ENCODE measurements at regions not wholly inside any gene's neighbourhood (a gene's known extent, or its start where the extent isn't known, plus 50 kb on each side); places are given as distances from the start of the nearest gene placed in this dataset.

DNA sequence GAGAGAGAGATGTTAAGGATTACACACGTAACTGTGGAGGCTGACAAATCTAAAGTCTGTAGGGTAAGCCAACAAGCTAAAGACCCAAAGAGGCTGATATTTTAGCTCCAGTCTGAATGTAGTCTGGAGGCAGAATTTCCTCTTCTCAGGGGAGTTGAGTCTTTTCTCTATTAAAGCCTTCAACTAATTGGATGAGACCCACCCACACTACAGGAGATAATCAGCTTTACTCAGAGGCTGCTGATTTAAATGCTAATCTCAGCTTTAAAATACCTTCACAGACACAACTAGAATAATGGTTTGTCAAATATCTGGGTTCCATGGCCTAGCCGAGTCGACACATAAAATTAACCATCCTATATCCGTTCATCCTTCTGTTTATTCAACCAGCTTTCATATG, 204.3 kb upstream of the PSMD7 start:
- 86 to 94% (median 90%) methylated on average over 4 of the region's 4 CpGs for WGBS, 4 donors
- no peak for TF ChIP-seq POLR2A (IDR thresholded peaks at IDR 0.05)
- TF ChIP-seq, protein P1, sequence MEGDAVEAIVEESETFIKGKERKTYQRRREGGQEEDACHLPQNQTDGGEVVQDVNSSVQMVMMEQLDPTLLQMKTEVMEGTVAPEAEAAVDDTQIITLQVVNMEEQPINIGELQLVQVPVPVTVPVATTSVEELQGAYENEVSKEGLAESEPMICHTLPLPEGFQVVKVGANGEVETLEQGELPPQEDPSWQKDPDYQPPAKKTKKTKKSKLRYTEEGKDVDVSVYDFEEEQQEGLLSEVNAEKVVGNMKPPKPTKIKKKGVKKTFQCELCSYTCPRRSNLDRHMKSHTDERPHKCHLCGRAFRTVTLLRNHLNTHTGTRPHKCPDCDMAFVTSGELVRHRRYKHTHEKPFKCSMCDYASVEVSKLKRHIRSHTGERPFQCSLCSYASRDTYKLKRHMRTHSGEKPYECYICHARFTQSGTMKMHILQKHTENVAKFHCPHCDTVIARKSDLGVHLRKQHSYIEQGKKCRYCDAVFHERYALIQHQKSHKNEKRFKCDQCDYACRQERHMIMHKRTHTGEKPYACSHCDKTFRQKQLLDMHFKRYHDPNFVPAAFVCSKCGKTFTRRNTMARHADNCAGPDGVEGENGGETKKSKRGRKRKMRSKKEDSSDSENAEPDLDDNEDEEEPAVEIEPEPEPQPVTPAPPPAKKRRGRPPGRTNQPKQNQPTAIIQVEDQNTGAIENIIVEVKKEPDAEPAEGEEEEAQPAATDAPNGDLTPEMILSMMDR (IDR thresholded peaks at IDR 0.05), result no peak
- ATAC-seq, result no peak
- H3K27me3 ChIP-seq, result no peaks in the 10 kb centered on the region
- no peak overlapping the region for H3K27ac ChIP-seq
- intact Hi-C loops (cut with DNase I), result no loop called here
- no peak overlapping the region for H3K4me3 ChIP-seq
- no peaks in the 10 kb centered on the region for H3K36me3 ChIP-seq
- no peaks in the 10 kb centered on the region for H3K4me1 ChIP-seq
- DNase-seq, result no peak
- H3K9me3 ChIP-seq, result no peaks in the 10 kb centered on the region

DNA sequence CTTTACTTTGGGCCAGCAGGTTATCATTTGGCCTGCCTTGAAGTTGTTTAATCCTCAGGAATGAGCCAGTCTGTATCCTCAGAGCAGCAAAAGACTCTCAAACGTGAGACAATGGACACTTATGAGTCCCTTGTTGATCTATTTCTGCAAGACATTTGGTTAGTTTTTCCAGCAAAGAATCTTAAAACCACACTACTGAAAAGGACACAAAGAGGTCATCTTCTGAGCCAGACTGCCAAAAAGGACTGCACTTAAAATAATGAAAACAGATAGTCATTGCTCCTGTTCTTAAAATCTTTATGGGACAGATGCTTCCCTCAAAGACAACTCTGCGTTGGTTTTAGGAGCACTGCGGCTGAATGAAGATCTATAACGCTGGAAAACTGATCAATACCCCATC, 205.7 kb upstream of the PSMD7 start:
- intact Hi-C loops (cut with DNase I), result no loop called here
- WGBS, 4 donors, result 68 to 77% (median 75%) methylated on average over 4 of the region's 4 CpGs

DNA sequence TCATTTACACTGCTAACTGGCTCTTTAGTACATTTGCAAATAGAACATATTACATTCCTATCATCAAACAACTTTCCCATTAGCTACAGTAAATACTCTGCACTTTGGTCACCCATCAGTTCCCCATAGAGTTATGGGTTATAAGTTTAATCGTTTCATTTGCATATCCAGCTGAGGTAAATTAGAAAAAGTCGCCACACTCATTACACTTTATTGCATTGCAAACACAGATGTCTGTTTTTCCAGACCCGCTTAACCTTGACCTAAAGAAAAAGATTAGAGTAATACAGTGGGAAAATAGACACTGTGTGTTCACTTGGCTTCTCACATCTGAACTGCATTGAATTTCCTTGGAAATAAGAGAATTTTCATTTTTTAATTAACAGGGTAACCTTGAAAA, 213.1 kb upstream of the PSMD7 start:
- Histone ChIP-seq H3K27me3 (peaks cover 0 to 3% (median 0%) of the 10 kb centered on the region in 9 donors), H3K4me3 (no peak overlapping the region), H3K4me1 (no peaks in the 10 kb centered on the region), H3K27ac (no peak overlapping the region), H3K9me3 (no peaks in the 10 kb centered on the region), H3K36me3 (no peaks in the 10 kb centered on the region)
- no peak for DNase-seq
- intact Hi-C loops (cut with DNase I), result no loop called here
- no peak for TF ChIP-seq POLR2A (IDR thresholded peaks at IDR 0.05)
- TF ChIP-seq, protein P1 (IDR thresholded peaks at IDR 0.05), result no peak
- WGBS, 4 donors, result 89 to 93% (median 92%) methylated on average over 3 of the region's 3 CpGs
- ATAC-seq, result no peak

More for the DNA sequence above, 205.7 kb upstream of the PSMD7 start:
- H3K9me3 ChIP-seq, result no peaks in the 10 kb centered on the region
- H3K27ac ChIP-seq, result no peak overlapping the region
- ATAC-seq (no peak), DNase-seq (no peak)
- H3K4me3 ChIP-seq, result no peak overlapping the region
- H3K4me1 ChIP-seq, result no peaks in the 10 kb centered on the region
- H3K36me3 ChIP-seq, result no peaks in the 10 kb centered on the region
- H3K27me3 ChIP-seq, result no peaks in the 10 kb centered on the region
- TF ChIP-seq POLR2A (IDR thresholded peaks at IDR 0.05), result no peak
- TF ChIP-seq, protein P1 (IDR thresholded peaks at IDR 0.05), result no peak

DNA sequence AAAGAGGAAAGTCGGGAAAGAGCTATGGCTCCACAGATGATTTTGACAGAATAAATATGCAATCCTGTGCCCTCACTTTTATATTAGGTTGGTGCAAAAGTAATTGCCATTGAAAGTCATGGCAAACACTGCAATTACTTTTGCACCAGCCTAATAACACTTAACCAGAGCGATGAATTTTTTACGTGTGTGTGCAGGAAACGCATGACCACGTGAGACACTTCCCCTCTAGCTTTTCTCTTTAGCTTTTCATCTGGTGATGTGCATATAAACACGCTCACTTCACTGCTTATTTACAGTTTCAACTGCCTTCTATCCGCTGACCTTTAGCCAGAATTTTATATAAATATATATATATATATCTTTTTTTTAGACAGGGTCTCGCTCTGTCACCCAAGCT, 216.3 kb upstream of the PSMD7 start:
- Histone ChIP-seq H3K27me3 (peaks cover 0 to 3% (median 0%) of the 10 kb centered on the region in 9 donors), H3K27ac (no peak overlapping the region), H3K9me3 (peaks cover 0 to 9% (median under 1%) of the 10 kb centered on the region in 12 donors), H3K4me3 (no peak overlapping the region), H3K36me3 (no peaks in the 10 kb centered on the region), H3K4me1 (no peaks in the 10 kb centered on the region)
- TF ChIP-seq POLR2A (IDR thresholded peaks at IDR 0.05), result no peak
- TF ChIP-seq, protein P1 (IDR thresholded peaks at IDR 0.05), result no peak
- DNase-seq (no peak), ATAC-seq (no peak)
- WGBS, 4 donors, result 74 to 81% (median 76%) methylated on average over 8 of the region's 8 CpGs
- intact Hi-C loops (cut with DNase I), result no loop called here
